ENCODE measurements at regions not wholly inside any gene's neighbourhood (a gene's known extent, or its start where the extent isn't known, plus 50 kb on each side); places are given as distances from the start of the nearest gene placed in this dataset.
A peak's percentile ranks its signal among the peaks of the same experiment; 100 is the strongest.

DNA sequence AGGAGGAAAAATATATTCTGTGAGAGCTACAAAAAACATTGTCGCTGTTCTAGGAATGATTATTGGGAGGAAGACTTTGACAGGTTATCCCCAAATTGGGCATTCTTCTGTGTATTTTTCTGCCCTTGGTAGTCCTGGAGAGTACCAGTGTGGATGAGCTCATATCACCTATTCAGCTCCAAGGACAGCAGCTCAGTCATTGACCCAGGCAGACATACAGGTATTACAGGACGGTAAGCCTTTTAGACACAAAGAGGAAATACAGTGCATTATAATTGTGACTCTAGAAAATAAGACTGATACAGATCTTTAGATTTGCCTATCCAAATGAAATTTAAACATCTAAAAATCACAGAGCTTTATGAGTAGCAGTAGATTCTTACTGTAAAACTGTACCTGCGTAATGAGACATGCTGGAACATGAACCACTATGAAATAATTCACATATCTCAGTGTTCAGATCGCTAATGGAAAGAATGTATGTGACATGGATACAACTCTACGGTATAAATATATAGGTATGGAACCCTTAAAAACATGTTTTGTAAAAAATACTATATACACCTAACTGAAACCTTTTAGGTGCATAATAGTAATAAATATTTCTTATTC is 56.0 kb downstream of the PLK2 start:
- Histone ChIP-seq H3K36me3 (ENCODE audit: insufficient read depth, low read length) (no peaks in the 10 kb centered on the region), H3K9me3 (ENCODE audit: insufficient read depth, low read depth, low read length) (no peaks in the 10 kb centered on the region), H3K79me2 (ENCODE audit: insufficient read depth, low read length) (no peaks in the 10 kb centered on the region), H3K9ac (ENCODE audit: low read length) (no peak overlapping the region), H3K4me1 (ENCODE audit: insufficient read depth, low read length) (peaks cover 11% of the 10 kb centered on the region), H2AFZ (ENCODE audit: low read depth, low read length) (no peak overlapping the region), H3K4me3 (ENCODE audit: insufficient read depth, low read depth, low read length) (no peak overlapping the region), H4K20me1 (ENCODE audit: insufficient read depth, low read length) (no peaks in the 10 kb centered on the region), H3K27ac (ENCODE audit: low read depth, low read length) (no peak overlapping the region), H3K27me3 (ENCODE audit: insufficient read depth, low read length) (no peaks in the 10 kb centered on the region), H3K4me2 (ENCODE audit: low read length) (no peak overlapping the region)
- no peak overlapping the region for H3K27ac Mint-ChIP-seq (ENCODE audit: unreplicated experiment)
- no peak for TF ChIP-seq EZH2 (IDR thresholded peaks at IDR 0.05; ENCODE audit: insufficient read depth, low read length)
- no peak for TF ChIP-seq CTCF (IDR thresholded peaks at IDR 0.05; ENCODE audit: insufficient read depth, low read depth, low read length)
- H3K4me1 Mint-ChIP-seq (ENCODE audit: low read depth, unreplicated experiment): peaks cover 32% of the 10 kb centered on the region
- FAIRE-seq: peak; percentile 49
- no peaks in the 10 kb centered on the region for H3K9me3 Mint-ChIP-seq (ENCODE audit: unreplicated experiment)
- H3K27me3 Mint-ChIP-seq (ENCODE audit: low read depth, unreplicated experiment): no peaks in the 10 kb centered on the region
- H3K4me3 Mint-ChIP-seq (ENCODE audit: unreplicated experiment): no peak overlapping the region
- H3K36me3 Mint-ChIP-seq (ENCODE audit: low read depth, unreplicated experiment): no peaks in the 10 kb centered on the region
- DNase-seq (ENCODE audit: low read depth): no peak

- H3K36me3 Mint-ChIP-seq (ENCODE audit: low read depth, unreplicated experiment): no peaks in the 10 kb centered on the region
- no peaks in the 10 kb centered on the region for H3K9me3 Mint-ChIP-seq (ENCODE audit: unreplicated experiment)
- Histone ChIP-seq H3K27ac (ENCODE audit: low read depth, low read length) (no peak overlapping the region), H3K9ac (ENCODE audit: low read length) (no peak overlapping the region), H3K4me1 (ENCODE audit: insufficient read depth, low read length) (no peaks in the 10 kb centered on the region), H2AFZ (ENCODE audit: low read depth, low read length) (no peak overlapping the region), H3K79me2 (ENCODE audit: insufficient read depth, low read length) (no peaks in the 10 kb centered on the region), H3K4me2 (ENCODE audit: low read length) (no peak overlapping the region), H3K36me3 (ENCODE audit: insufficient read depth, low read length) (no peaks in the 10 kb centered on the region), H3K9me3 (ENCODE audit: insufficient read depth, low read depth, low read length) (no peaks in the 10 kb centered on the region), H3K4me3 (ENCODE audit: insufficient read depth, low read depth, low read length) (no peak overlapping the region), H4K20me1 (ENCODE audit: insufficient read depth, low read length) (no peaks in the 10 kb centered on the region), H3K27me3 (ENCODE audit: insufficient read depth, low read length) (no peaks in the 10 kb centered on the region)
- no peak for TF ChIP-seq EZH2 (IDR thresholded peaks at IDR 0.05; ENCODE audit: insufficient read depth, low read length)
- TF ChIP-seq CTCF (IDR thresholded peaks at IDR 0.05; ENCODE audit: insufficient read depth, low read depth, low read length): no peak
- no peaks in the 10 kb centered on the region for H3K27me3 Mint-ChIP-seq (ENCODE audit: low read depth, unreplicated experiment)
- no peak overlapping the region for H3K27ac Mint-ChIP-seq (ENCODE audit: unreplicated experiment)
- H3K4me3 Mint-ChIP-seq (ENCODE audit: unreplicated experiment): no peak overlapping the region
- FAIRE-seq (no peak), DNase-seq (ENCODE audit: low read depth) (no peak)
- H3K4me1 Mint-ChIP-seq (ENCODE audit: low read depth, unreplicated experiment): peaks cover 10% of the 10 kb centered on the region
These were observed 58.2 kb downstream of the PLK2 start for GRCh38 chr5:58401701-58402100.

- H3K27ac Mint-ChIP-seq (ENCODE audit: unreplicated experiment): no peak overlapping the region
- Histone ChIP-seq H3K4me3 (ENCODE audit: insufficient read depth, low read depth, low read length) (no peak overlapping the region), H3K9ac (ENCODE audit: low read length) (no peak overlapping the region), H3K79me2 (ENCODE audit: insufficient read depth, low read length) (no peaks in the 10 kb centered on the region), H3K4me2 (ENCODE audit: low read length) (no peak overlapping the region), H4K20me1 (ENCODE audit: insufficient read depth, low read length) (no peaks in the 10 kb centered on the region), H2AFZ (ENCODE audit: low read depth, low read length) (no peak overlapping the region), H3K4me1 (ENCODE audit: insufficient read depth, low read length) (no peaks in the 10 kb centered on the region), H3K9me3 (ENCODE audit: insufficient read depth, low read depth, low read length) (no peaks in the 10 kb centered on the region), H3K36me3 (ENCODE audit: insufficient read depth, low read length) (no peaks in the 10 kb centered on the region), H3K27me3 (ENCODE audit: insufficient read depth, low read length) (no peaks in the 10 kb centered on the region), H3K27ac (ENCODE audit: low read depth, low read length) (no peak overlapping the region)
- no peak overlapping the region for H3K4me3 Mint-ChIP-seq (ENCODE audit: unreplicated experiment)
- TF ChIP-seq CTCF (IDR thresholded peaks at IDR 0.05; ENCODE audit: insufficient read depth, low read depth, low read length): no peak
- TF ChIP-seq EZH2 (IDR thresholded peaks at IDR 0.05; ENCODE audit: insufficient read depth, low read length): no peak
- DNase-seq (ENCODE audit: low read depth) (no peak), FAIRE-seq (no peak)
- H3K9me3 Mint-ChIP-seq (ENCODE audit: unreplicated experiment): peaks cover 2% of the 10 kb centered on the region
- H3K36me3 Mint-ChIP-seq (ENCODE audit: low read depth, unreplicated experiment): no peaks in the 10 kb centered on the region
- H3K4me1 Mint-ChIP-seq (ENCODE audit: low read depth, unreplicated experiment): peaks cover 4% of the 10 kb centered on the region
- H3K27me3 Mint-ChIP-seq (ENCODE audit: low read depth, unreplicated experiment): no peaks in the 10 kb centered on the region
These were observed 59.1 kb downstream of the PLK2 start for GRCh38 chr5:58400737-58401136.
